GM12878 (cell line): ENCODE measurements at regions not wholly inside any gene's neighbourhood (a gene's known extent, or its start where the extent isn't known, plus 50 kb on each side); places are given as distances from the start of the nearest gene placed in this dataset.
"Not testable (repeated sequence)": the region's sequence is repeated elsewhere in the genome, so short reads cannot be mapped to it uniquely, and the experiment has no call there.

ENCODE experiments used
- ATAC-seq: fragments of 200-7000 bp; cut with Tn5 transposase; 3 replicates; pipeline ENCODE4 v1.9.1; 2020; ENCODE audit warnings: mild to moderate bottlenecking, moderate library complexity
- BruUV-seq: library from RNA; stranded (reverse); fragments of 400-500 nt; replicated peaks from 2 replicates; lab custom pipeline; 2021; lab: Mats Ljungman, UMichigan
- CTCF ChIA-PET: fragments of 300-600 bp; sonication (Branson Sonifier 250); formaldehyde crosslinking; extraction: SDS; loops from one replicate; lab custom pipeline; 2021; ENCODE audit warnings: inconsistent platforms; lab: Yijun Ruan, JAX
- POLR2A ChIA-PET: fragments of 350-600 bp; formaldehyde crosslinking; extraction: SDS; loops from one replicate; lab custom pipeline; 2021; ENCODE audit warnings: inconsistent platforms; lab: Charles Lee
- RAD21 ChIA-PET: fragments of 300-600 bp; sonication (Branson Sonifier 250); formaldehyde crosslinking; loops from one replicate; lab custom pipeline; 2023; ENCODE audit warnings: antibody characterized with exemption; ENCODE audit not compliant: unreplicated experiment; lab: Charles Lee
- SMC1A ChIA-PET: fragments of 300-600 bp; sonication (Branson Sonifier 250); formaldehyde crosslinking; loops from one replicate; lab custom pipeline; 2023; ENCODE audit not compliant: unreplicated experiment, uncharacterized antibody; lab: Charles Lee
- DNase-seq: peaks from one replicate; pipeline ENCODE4 v3.0.0-alpha.2; 2011; ENCODE audit warnings: low read depth, low spot score
- FAIRE-seq: peaks from 3 replicates; lab custom pipeline; 2011; peaks lifted over from hg19 to GRCh38; lab: Jason Lieb, UNC
- H2AFZ ChIP-seq: 2 replicates; pipeline ENCODE4 v1.6.0; 2011; ENCODE audit warnings: low read depth, low read length, control low read depth; ENCODE audit not compliant: control insufficient read depth
- H3K27ac ChIP-seq: 2 replicates; pipeline ENCODE4 v1.5.1; 2011; ENCODE audit warnings: control low read depth; ENCODE audit not compliant: control insufficient read depth, insufficient read depth
- H3K27me3 ChIP-seq, 2 experiments: replicated peaks in 1 of 2; 2 replicates each; pipeline versions ENCODE4 v1.6.0 to v1.6.1; 2011; ENCODE audit warnings: low read length in 1 of 2; ENCODE audit not compliant: control insufficient read depth in 2 of 2, insufficient read depth in 2 of 2
- H3K36me3 ChIP-seq, 2 experiments: 2 replicates each; pipeline ENCODE4 v1.5.1; 2011; ENCODE audit warnings: low read length in 1 of 2; ENCODE audit not compliant: control insufficient read depth in 2 of 2, insufficient read depth in 2 of 2
- H3K4me1 ChIP-seq: 2 replicates; pipeline ENCODE4 v1.6.1; 2011; ENCODE audit warnings: mild to moderate bottlenecking, low read length, moderate library complexity, mixed read lengths; ENCODE audit not compliant: control insufficient read depth, insufficient read depth
- H3K4me2 ChIP-seq: 2 replicates; pipeline ENCODE4 v1.6.0; 2011; ENCODE audit warnings: control low read depth; ENCODE audit not compliant: control insufficient read depth, insufficient read depth
- H3K4me3 ChIP-seq: fragments of 200-600 bp; sonication (generic); 2 replicates; pipeline ENCODE4 v1.5.1; 2016
- H3K79me2 ChIP-seq: 2 replicates; pipeline ENCODE4 v1.6.0; 2011; ENCODE audit warnings: low read length; ENCODE audit not compliant: control insufficient read depth, insufficient read depth
- H3K9ac ChIP-seq: 2 replicates; pipeline ENCODE4 v1.8.0; 2011; ENCODE audit warnings: low read length, control low read depth, mixed read lengths; ENCODE audit not compliant: control insufficient read depth, insufficient read depth
- H3K9me3 ChIP-seq: replicated peaks from 3 replicates; pipeline ENCODE4 v1.5.1; 2011; ENCODE audit warnings: mild to moderate bottlenecking, low read length; ENCODE audit not compliant: control insufficient read depth, insufficient read depth
- H4K20me1 ChIP-seq: 2 replicates; pipeline ENCODE4 v1.6.0; 2011; ENCODE audit not compliant: control insufficient read depth, insufficient read depth
- CEBPB ChIP-seq, 2 experiments: fragments of 150-350 bp in 1 of 2; IDR thresholded peaks; 2 replicates each; pipeline ENCODE4 v1.6.1; 2012 to 2014; ENCODE audit warnings: low read depth in 2 of 2, low read length in 2 of 2, borderline replicate concordance in 1 of 2, inconsistent platforms in 1 of 2
- CHD1 ChIP-seq: IDR thresholded peaks from 2 replicates; pipeline ENCODE4 v1.6.1; 2012; ENCODE audit warnings: low read depth, low read length, improper control_type of control experiment
- E4F1 ChIP-seq: fragments of 450-650 bp; IDR thresholded peaks from 2 replicates; pipeline ENCODE4 v1.6.1; 2018; ENCODE audit warnings: borderline replicate concordance, mild to moderate bottlenecking; ENCODE audit not compliant: partially characterized antibody
- GABPA ChIP-seq: IDR thresholded peaks from 2 replicates; pipeline ENCODE4 v1.6.1; 2014; ENCODE audit warnings: antibody characterized with exemption, low read depth, mild to moderate bottlenecking, inconsistent platforms
- MAX ChIP-seq: IDR thresholded peaks from 2 replicates; pipeline ENCODE4 v1.6.1; 2012; ENCODE audit warnings: low read depth, low read length, improper control_type of control experiment
- MTA3 ChIP-seq: IDR thresholded peaks from 2 replicates; pipeline ENCODE4 v1.6.1; 2012; ENCODE audit warnings: low read length, inconsistent platforms, borderline replicate concordance
- PAX5 ChIP-seq: IDR thresholded peaks from 2 replicates; pipeline ENCODE4 v1.6.1; 2011; ENCODE audit warnings: low read depth, low read length, borderline replicate concordance
- PKNOX1 ChIP-seq: fragments of 450-650 bp; IDR thresholded peaks from 2 replicates; pipeline ENCODE4 v1.6.1; 2016; ENCODE audit warnings: mild to moderate bottlenecking
- RCOR1 ChIP-seq: conservative IDR thresholded peaks from 2 replicates; pipeline ENCODE4 v1.6.1; 2012; ENCODE audit warnings: low read depth, low read length, improper control_type of control experiment
- WGBS: methylation state at CpG from one replicate; pipeline ENCODE4 v1.1.6; 2016; ENCODE audit warnings: low lambda C conversion rate; ENCODE audit not compliant: insufficient replicate concordance, insufficient coverage; ENCODE audit errors: missing lambda C conversion rate; 5-methylcytosine and 5-hydroxymethylcytosine counted together
- in situ Hi-C: fragments of 300-500 bp; cut with MboI; formaldehyde crosslinking; loops from 9 replicates; pipeline ENCODE4 v1.14.3; 2018; ENCODE audit warnings: mixed read lengths
- intact Hi-C: fragments of 100-400 bp; cut with micrococcal nuclease; formaldehyde crosslinking; loops from one replicate; pipeline ENCODE4 v1.14.2; 2022; ENCODE audit not compliant: unreplicated experiment

- TF ChIP-seq E4F1 = no peak
- TF ChIP-seq CEBPB (IDR thresholded peaks at IDR 0.05; ENCODE audit: borderline replicate concordance in 1 of 2, low read depth in 2 of 2, low read length in 2 of 2) = no peak
- no peak for TF ChIP-seq MAX
- TF ChIP-seq MTA3 = no peak
- TF ChIP-seq PAX5 = no peak
- no peak for TF ChIP-seq GABPA
- no peak for TF ChIP-seq PKNOX1
- no peak for TF ChIP-seq CHD1
- no peak for TF ChIP-seq RCOR1
Observed at GRCh38 chr22:16654882-16655281, 62.3 kb upstream of the CCT8L2 start (continued).

GRCh38 chr22:16654336-16654735 is 61.7 kb upstream of the CCT8L2 start:
- H2AFZ ChIP-seq, H3K79me2 ChIP-seq, ATAC-seq, H3K9ac ChIP-seq, H3K27me3 ChIP-seq, H3K27ac ChIP-seq, H3K9me3 ChIP-seq, SMC1A ChIA-PET, CTCF ChIA-PET, FAIRE-seq, DNase-seq, intact Hi-C loops, BruUV-seq, H3K4me2 ChIP-seq, H4K20me1 ChIP-seq, POLR2A ChIA-PET, H3K36me3 ChIP-seq, RAD21 ChIA-PET, H3K4me1 ChIP-seq, H3K4me3 ChIP-seq, in situ Hi-C loops: not testable (repeated sequence)
- WGBS = 13% methylated on average over 2 of the region's 2 CpGs

- BruUV-seq, SMC1A ChIA-PET, ATAC-seq, in situ Hi-C loops, H3K4me3 ChIP-seq, FAIRE-seq, CTCF ChIA-PET, H3K36me3 ChIP-seq, intact Hi-C loops, H2AFZ ChIP-seq, POLR2A ChIA-PET, DNase-seq, RAD21 ChIA-PET, H3K4me2 ChIP-seq, H3K9ac ChIP-seq, H3K9me3 ChIP-seq, H3K79me2 ChIP-seq, H3K4me1 ChIP-seq, H4K20me1 ChIP-seq, H3K27ac ChIP-seq, H3K27me3 ChIP-seq: not testable (repeated sequence)
- 37% methylated on average over 7 of the region's 7 CpGs for WGBS
Observed at GRCh38 chr22:16653222-16653621, 60.6 kb upstream of the CCT8L2 start.
